CD4-positive, alpha-beta T cell (primary cell): ENCODE measurements at regions not wholly inside any gene's neighbourhood (a gene's known extent, or its start where the extent isn't known, plus 50 kb on each side); places are given as distances from the start of the nearest gene placed in this dataset.

Source experiments
- ATAC-seq: fragments of 200-7000 bp; cut with Tn5 transposase; one replicate; pipeline ENCODE4 v1.10.0; 2022; ENCODE audit warnings: mild to moderate bottlenecking; ENCODE audit not compliant: poor library complexity
- CTCF ChIA-PET: fragments of 350-600 bp; sonication (Branson Sonifier 250); formaldehyde crosslinking; loops from one replicate; lab custom pipeline; 2021; ENCODE audit warnings: antibody characterized with exemption, inconsistent platforms; lab: Charles Lee
- POLR2A ChIA-PET: fragments of 350-600 bp; sonication (Branson Sonifier 250); formaldehyde crosslinking; loops from one replicate; lab custom pipeline; 2021; ENCODE audit warnings: antibody characterized with exemption, inconsistent platforms; lab: Charles Lee
- DNase-seq, 14 experiments: peaks; one replicate each; pipeline ENCODE4 v3.0.0-alpha.2; 2013 to 2020; ENCODE audit warnings: mixed read lengths in 2 of 14
- H3K27ac ChIP-seq, 2 donors: one replicate each; pipeline versions ENCODE4 v1.5.1 to v1.7.0; 2013; ENCODE audit warnings: low read length in 2 of 2, low read depth in 1 of 2, mild to moderate bottlenecking in 1 of 2
- H3K27me3 ChIP-seq, 2 experiments: 1 replicate in 1 of 2; 2 replicates in 1 of 2; pipeline versions ENCODE4 v1.6.1 to v1.7.0; 2013; ENCODE audit warnings: low read length in 2 of 2, control low read depth in 1 of 2, mild to moderate bottlenecking in 1 of 2, moderate library complexity in 1 of 2; ENCODE audit not compliant: insufficient read depth in 2 of 2, control insufficient read depth in 1 of 2
- H3K36me3 ChIP-seq: one replicate; pipeline ENCODE4 v1.6.1; 2013; ENCODE audit warnings: low read length, control low read depth; ENCODE audit not compliant: insufficient read depth
- H3K4me1 ChIP-seq: one replicate; pipeline ENCODE4 v1.6.1; 2013; ENCODE audit warnings: low read length, control low read depth; ENCODE audit not compliant: insufficient read depth
- H3K4me3 ChIP-seq: one replicate; pipeline ENCODE4 v1.5.1; 2013; ENCODE audit warnings: mild to moderate bottlenecking, low read length, moderate library complexity
- H3K9me3 ChIP-seq, 2 experiments: 1 replicate in 1 of 2; 2 replicates in 1 of 2; pipeline versions ENCODE4 v1.6.1 to v1.7.0; 2013; ENCODE audit warnings: low read length in 2 of 2, mild to moderate bottlenecking in 2 of 2, control low read depth in 1 of 2, moderate library complexity in 1 of 2; ENCODE audit not compliant: control insufficient read depth in 1 of 2, insufficient read depth in 1 of 2
- H3K27ac Mint-ChIP-seq: one replicate; pipeline ENCODE4 v1.8.0; 2020; ENCODE audit warnings: mixed read lengths
- H3K27me3 Mint-ChIP-seq: one replicate; pipeline ENCODE4 v1.8.0; 2021; ENCODE audit warnings: mixed read lengths
- H3K36me3 Mint-ChIP-seq: one replicate; pipeline ENCODE4 v1.8.0; 2021; ENCODE audit warnings: low read depth, mixed read lengths
- H3K4me1 Mint-ChIP-seq: one replicate; pipeline ENCODE4 v1.8.0; 2021; ENCODE audit warnings: low read depth, mixed read lengths
- H3K4me3 Mint-ChIP-seq: one replicate; pipeline ENCODE4 v1.8.0; 2020; ENCODE audit warnings: mild to moderate bottlenecking, mixed read lengths
- H3K9me3 Mint-ChIP-seq: one replicate; pipeline ENCODE4 v1.8.0; 2020; ENCODE audit warnings: mixed read lengths
- intact Hi-C, 2 experiments: fragments of 100-400 bp; cut with DNase I in 1 of 2; cut with micrococcal nuclease in 1 of 2; formaldehyde crosslinking; loops; one replicate each; pipeline versions ENCODE4 v1.15.1 to v1.9.0; 2023 to 2025; cut with DNase I, micrococcal nuclease
- TF ChIP-seq, protein P1 (sequence below): fragments of 200-600 bp; IDR thresholded peaks from one replicate; pipeline ENCODE4 v1.8.0; 2022; ENCODE audit warnings: antibody characterized with exemption, mild to moderate bottlenecking

DNA sequence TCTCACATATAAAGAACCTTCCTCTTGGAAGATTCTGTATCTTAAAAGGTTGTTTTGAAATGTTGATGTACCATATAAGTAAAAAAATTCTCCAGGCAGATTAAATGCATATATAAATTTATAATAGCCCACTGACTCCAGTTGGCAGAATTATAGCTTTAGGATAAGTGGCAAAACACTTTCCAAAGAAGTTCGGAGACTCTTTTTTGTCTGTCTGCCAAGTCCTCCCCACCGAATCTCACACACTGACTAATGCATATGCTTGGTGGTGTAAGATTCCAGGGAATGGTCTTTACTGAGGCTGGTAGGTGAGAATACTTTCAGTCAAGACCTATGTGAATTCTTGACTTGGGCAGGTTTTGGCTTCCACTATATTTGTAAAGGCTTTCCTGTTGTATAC, 724.3 kb upstream of the CXADR start:
- Histone ChIP-seq H3K4me1 (no peaks in the 10 kb centered on the region), H3K9me3 (no peaks in the 10 kb centered on the region), H3K27ac (no peak overlapping the region), H3K4me3 (no peak overlapping the region), H3K27me3 (no peaks in the 10 kb centered on the region), H3K36me3 (no peaks in the 10 kb centered on the region)
- intact Hi-C loops = no loop called here
- no peak for DNase-seq
- POLR2A ChIA-PET = no interaction called here
- Mint-ChIP-seq H3K9me3 (peaks cover 18% of the 10 kb centered on the region), H3K4me1 (no peaks in the 10 kb centered on the region), H3K27me3 (no peaks in the 10 kb centered on the region), H3K36me3 (no peaks in the 10 kb centered on the region), H3K4me3 (no peak overlapping the region), H3K27ac (no peak overlapping the region)
- no peak for ATAC-seq
- CTCF ChIA-PET = no interaction called here
- TF ChIP-seq, protein P1, sequence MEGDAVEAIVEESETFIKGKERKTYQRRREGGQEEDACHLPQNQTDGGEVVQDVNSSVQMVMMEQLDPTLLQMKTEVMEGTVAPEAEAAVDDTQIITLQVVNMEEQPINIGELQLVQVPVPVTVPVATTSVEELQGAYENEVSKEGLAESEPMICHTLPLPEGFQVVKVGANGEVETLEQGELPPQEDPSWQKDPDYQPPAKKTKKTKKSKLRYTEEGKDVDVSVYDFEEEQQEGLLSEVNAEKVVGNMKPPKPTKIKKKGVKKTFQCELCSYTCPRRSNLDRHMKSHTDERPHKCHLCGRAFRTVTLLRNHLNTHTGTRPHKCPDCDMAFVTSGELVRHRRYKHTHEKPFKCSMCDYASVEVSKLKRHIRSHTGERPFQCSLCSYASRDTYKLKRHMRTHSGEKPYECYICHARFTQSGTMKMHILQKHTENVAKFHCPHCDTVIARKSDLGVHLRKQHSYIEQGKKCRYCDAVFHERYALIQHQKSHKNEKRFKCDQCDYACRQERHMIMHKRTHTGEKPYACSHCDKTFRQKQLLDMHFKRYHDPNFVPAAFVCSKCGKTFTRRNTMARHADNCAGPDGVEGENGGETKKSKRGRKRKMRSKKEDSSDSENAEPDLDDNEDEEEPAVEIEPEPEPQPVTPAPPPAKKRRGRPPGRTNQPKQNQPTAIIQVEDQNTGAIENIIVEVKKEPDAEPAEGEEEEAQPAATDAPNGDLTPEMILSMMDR = no peak

DNA sequence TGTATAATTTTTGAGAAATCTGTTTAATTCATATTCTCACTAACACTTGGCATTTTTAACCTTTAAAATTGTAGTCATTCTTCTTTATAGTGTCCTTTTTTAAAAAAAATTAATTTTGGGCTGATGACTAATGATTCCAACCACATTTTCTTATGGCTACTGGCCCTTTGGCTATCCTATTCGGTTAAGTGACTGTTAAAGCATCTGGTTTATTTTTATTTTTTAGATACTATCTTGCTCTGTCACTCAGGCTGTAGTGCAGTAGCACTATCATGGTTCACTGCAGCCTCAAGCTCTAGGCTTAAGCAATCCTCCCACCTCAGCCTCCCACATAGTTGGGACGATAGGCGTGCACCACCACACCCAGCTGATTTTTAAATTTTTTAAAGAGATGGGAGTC, 723.2 kb upstream of the CXADR start:
- DNase-seq (no peak), ATAC-seq (no peak)
- H3K4me1 ChIP-seq = no peaks in the 10 kb centered on the region
- H3K9me3 ChIP-seq = no peaks in the 10 kb centered on the region
- Mint-ChIP-seq H3K27me3 (no peaks in the 10 kb centered on the region), H3K4me3 (no peak overlapping the region), H3K27ac (no peak overlapping the region), H3K36me3 (no peaks in the 10 kb centered on the region), H3K9me3 (peaks cover 17% of the 10 kb centered on the region), H3K4me1 (no peaks in the 10 kb centered on the region)
- no peak overlapping the region for H3K4me3 ChIP-seq
- no peaks in the 10 kb centered on the region for H3K27me3 ChIP-seq
- TF ChIP-seq, protein P1 = no peak
- H3K36me3 ChIP-seq = no peaks in the 10 kb centered on the region
- intact Hi-C loops = no loop called here
- no peak overlapping the region for H3K27ac ChIP-seq
- POLR2A ChIA-PET = no interaction called here
- CTCF ChIA-PET = no interaction called here

DNA sequence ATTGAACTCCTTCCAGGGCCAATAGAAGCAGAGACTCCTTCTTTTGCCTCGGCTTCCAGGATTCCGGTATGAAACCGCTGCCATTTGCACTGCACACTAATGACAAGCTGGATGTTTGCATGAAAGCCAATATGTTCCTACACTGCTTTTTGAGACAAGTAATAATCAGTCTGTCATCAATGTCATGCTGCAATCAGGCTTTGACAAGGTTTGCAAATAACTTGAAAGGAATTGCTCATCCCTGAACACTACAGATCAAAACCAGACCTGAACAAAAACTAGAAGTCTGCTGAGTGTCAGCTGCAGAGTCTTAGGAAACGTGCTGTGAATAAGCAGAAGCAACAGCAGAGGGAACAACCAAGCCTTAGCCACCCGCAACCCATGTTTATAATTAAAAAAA, 720.7 kb upstream of the CXADR start:
- no peak overlapping the region for H3K4me3 ChIP-seq
- no peaks in the 10 kb centered on the region for H3K4me1 Mint-ChIP-seq
- no peak for DNase-seq
- no peaks in the 10 kb centered on the region for H3K9me3 ChIP-seq
- H3K27ac Mint-ChIP-seq = no peak overlapping the region
- no peak overlapping the region for H3K27ac ChIP-seq
- H3K36me3 Mint-ChIP-seq = no peaks in the 10 kb centered on the region
- intact Hi-C loops = no loop called here
- no peaks in the 10 kb centered on the region for H3K36me3 ChIP-seq
- no peak overlapping the region for H3K4me3 Mint-ChIP-seq
- ChIA-PET CTCF (no interaction called here), POLR2A (interaction anchor here (0.7 kb wide), 1 partner anchor 232 kb away, joined by 3 read pairs; no protein-coding TSS in a partner anchor)
- TF ChIP-seq, protein P1 = no peak
- no peaks in the 10 kb centered on the region for H3K27me3 Mint-ChIP-seq
- no peak for ATAC-seq
- H3K9me3 Mint-ChIP-seq = peaks cover 4% of the 10 kb centered on the region
- H3K4me1 ChIP-seq = no peaks in the 10 kb centered on the region
- H3K27me3 ChIP-seq = no peaks in the 10 kb centered on the region
